ENCODE measurements at regions not wholly inside any gene's neighbourhood (a gene's known extent, or its start where the extent isn't known, plus 50 kb on each side); places are given as distances from the start of the nearest gene placed in this dataset.

DNA sequence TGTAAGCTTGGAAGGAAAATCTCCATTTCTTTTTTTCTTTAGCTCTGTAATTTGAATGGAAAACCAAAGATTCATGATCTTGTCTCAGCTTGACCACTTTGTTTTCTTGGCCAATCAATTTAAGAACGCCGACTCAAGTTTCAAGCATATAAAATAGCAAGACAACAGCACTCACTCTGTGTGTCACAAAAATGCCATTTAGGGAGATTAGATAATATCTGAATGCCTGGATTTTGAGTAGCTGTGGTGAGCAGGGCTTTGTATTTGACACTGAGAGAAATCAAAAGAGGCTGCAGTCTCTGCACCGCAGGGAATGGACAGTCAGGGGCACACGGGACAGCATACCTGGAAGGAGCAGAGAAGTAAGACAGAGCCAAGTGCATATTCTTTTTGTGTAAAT, 209.5 kb upstream of the SLC10A2 start:
- no peak overlapping the region for H3K4me3 ChIP-seq (ENCODE audit: low read depth, low read length)
- DNase-seq (no peak), ATAC-seq (ENCODE audit: low read depth in 2 of 2) (no peak)
- Mint-ChIP-seq H3K4me3 (no peak overlapping the region), H3K9me3 (peaks cover 0 to 10% (median 3%) of the 10 kb centered on the region in 7 donors), H3K4me1 (no peaks in the 10 kb centered on the region), H3K36me3 (no peaks in the 10 kb centered on the region), H3K27ac (no peak overlapping the region), H3K27me3 (no peaks in the 10 kb centered on the region)
- no peaks in the 10 kb centered on the region for H3K4me1 ChIP-seq (ENCODE audit: control insufficient read depth, insufficient read depth, low read length, poor library complexity, severe bottlenecking)
- no peaks in the 10 kb centered on the region for H3K27me3 ChIP-seq (ENCODE audit: control insufficient read depth, insufficient read depth, low read length)
- H3K36me3 ChIP-seq (ENCODE audit: control insufficient read depth, insufficient read depth, low read length): no peaks in the 10 kb centered on the region
- H3K9me3 ChIP-seq (ENCODE audit: control insufficient read depth in 2 of 2, low read length in 2 of 2): no peaks in the 10 kb centered on the region
- no peak overlapping the region for H3K27ac ChIP-seq (ENCODE audit: insufficient read depth, low read length, poor library complexity, severe bottlenecking)

DNA sequence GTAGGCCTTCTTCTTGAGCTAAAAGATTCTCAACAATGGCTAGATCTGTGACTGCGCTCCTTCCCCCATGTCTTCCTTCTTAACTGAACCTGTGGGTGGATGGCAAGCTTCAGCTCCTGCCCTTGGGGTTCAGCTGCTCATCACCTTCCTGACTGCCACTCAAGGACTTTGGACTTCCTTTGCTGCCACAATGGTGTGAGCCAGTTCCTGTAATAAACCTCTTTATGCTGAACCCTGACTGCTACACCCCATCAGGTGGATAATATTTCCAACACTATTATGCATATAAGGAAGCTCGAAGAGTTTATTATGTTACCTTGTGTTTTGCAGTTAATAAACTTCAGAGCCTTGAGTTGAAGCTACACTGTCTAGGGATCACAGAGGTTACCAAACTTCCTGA, 208.9 kb upstream of the SLC10A2 start:
- no peaks in the 10 kb centered on the region for H3K27me3 ChIP-seq (ENCODE audit: control insufficient read depth, insufficient read depth, low read length)
- no peaks in the 10 kb centered on the region for H3K4me1 ChIP-seq (ENCODE audit: control insufficient read depth, insufficient read depth, low read length, poor library complexity, severe bottlenecking)
- Mint-ChIP-seq H3K4me3 (no peak overlapping the region), H3K9me3 (peaks cover 0 to 10% (median 3%) of the 10 kb centered on the region in 7 donors), H3K4me1 (no peaks in the 10 kb centered on the region), H3K27me3 (no peaks in the 10 kb centered on the region), H3K27ac (no peak overlapping the region), H3K36me3 (no peaks in the 10 kb centered on the region)
- no peaks in the 10 kb centered on the region for H3K36me3 ChIP-seq (ENCODE audit: control insufficient read depth, insufficient read depth, low read length)
- no peaks in the 10 kb centered on the region for H3K9me3 ChIP-seq (ENCODE audit: control insufficient read depth in 2 of 2, low read length in 2 of 2)
- ATAC-seq (ENCODE audit: low read depth in 2 of 2): no peak
- no peak for DNase-seq
- no peak overlapping the region for H3K27ac ChIP-seq (ENCODE audit: insufficient read depth, low read length, poor library complexity, severe bottlenecking)
- H3K4me3 ChIP-seq (ENCODE audit: low read depth, low read length): no peak overlapping the region

DNA sequence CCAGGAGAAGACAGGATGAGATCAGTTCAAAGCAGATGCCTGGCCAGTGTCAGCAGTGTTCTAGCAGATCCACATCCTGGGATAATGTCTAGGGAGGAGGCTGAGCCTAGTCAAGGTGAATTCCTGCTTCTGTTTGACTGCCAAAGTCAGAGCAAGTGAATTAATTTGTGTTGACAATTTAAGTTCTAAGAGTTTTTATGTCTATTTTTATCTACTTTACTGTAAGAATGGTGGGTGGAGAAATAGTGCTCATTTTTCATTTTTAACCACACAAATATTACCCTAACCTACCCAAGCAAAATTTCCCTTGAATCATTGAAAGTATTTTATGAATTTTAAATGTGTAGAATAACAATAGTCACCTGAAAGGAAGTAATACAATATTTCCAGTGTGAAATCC, 207.6 kb upstream of the SLC10A2 start:
- Mint-ChIP-seq H3K27ac (no peak overlapping the region), H3K36me3 (no peaks in the 10 kb centered on the region), H3K27me3 (no peaks in the 10 kb centered on the region), H3K9me3 (peaks cover 0 to 7% (median 0%) of the 10 kb centered on the region in 7 donors), H3K4me1 (no peaks in the 10 kb centered on the region), H3K4me3 (no peak overlapping the region)
- ATAC-seq (ENCODE audit: low read depth in 2 of 2) (no peak), DNase-seq (no peak)
- Histone ChIP-seq H3K9me3 (ENCODE audit: control insufficient read depth in 2 of 2, low read length in 2 of 2) (no peaks in the 10 kb centered on the region), H3K4me1 (ENCODE audit: control insufficient read depth, insufficient read depth, low read length, poor library complexity, severe bottlenecking) (no peaks in the 10 kb centered on the region), H3K4me3 (ENCODE audit: low read depth, low read length) (no peak overlapping the region), H3K27me3 (ENCODE audit: control insufficient read depth, insufficient read depth, low read length) (no peaks in the 10 kb centered on the region), H3K27ac (ENCODE audit: insufficient read depth, low read length, poor library complexity, severe bottlenecking) (no peak overlapping the region), H3K36me3 (ENCODE audit: control insufficient read depth, insufficient read depth, low read length) (no peaks in the 10 kb centered on the region)

DNA sequence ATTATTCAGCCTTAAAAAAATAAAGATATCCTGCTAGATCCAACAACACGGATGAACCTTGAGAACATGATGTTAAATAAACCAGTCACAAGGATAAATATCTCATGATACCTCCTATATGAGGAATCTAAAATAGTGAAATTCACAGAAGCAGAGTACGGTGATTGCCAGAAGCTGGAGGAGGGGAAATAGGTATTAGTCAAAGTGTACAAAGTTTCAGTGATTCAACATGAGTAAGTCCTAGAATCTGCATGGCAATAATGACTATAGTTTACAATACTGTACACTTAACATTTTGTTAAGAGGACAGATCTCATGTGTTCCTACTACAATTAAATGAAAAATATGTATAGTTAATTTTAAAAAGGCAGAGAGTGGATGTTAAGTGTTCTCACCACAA, 206.6 kb upstream of the SLC10A2 start:
- H3K27ac Mint-ChIP-seq: no peak overlapping the region
- H3K4me3 Mint-ChIP-seq: no peak overlapping the region
- no peaks in the 10 kb centered on the region for H3K4me1 Mint-ChIP-seq

DNA sequence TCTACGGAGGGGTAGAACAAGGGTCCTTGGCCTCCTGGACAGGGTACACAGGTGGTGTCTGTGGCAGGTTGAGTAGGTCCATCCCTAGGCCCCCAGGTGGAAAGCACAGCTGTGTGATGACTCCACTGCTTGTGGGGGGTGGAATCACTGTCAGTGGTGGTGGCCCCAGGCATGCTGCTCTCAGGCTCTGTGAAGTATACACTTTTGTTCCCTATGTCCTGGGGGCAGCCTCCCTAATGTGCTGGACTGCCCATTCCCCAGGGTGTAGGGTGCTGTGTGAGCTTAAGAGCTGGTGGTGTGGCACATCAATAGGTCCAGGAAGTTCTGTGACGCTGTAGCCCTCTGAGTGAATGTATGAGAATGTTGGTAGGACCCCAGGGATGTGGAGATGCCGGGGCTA, 197.2 kb upstream of the SLC10A2 start:
- H3K36me3 Mint-ChIP-seq: no peaks in the 10 kb centered on the region
- no peak overlapping the region for H3K4me3 Mint-ChIP-seq
- no peak overlapping the region for H3K27ac Mint-ChIP-seq

More for the DNA sequence above, 206.6 kb upstream of the SLC10A2 start:
- Histone ChIP-seq H3K27me3 (ENCODE audit: control insufficient read depth, insufficient read depth, low read length) (no peaks in the 10 kb centered on the region), H3K9me3 (ENCODE audit: control insufficient read depth in 2 of 2, low read length in 2 of 2) (no peaks in the 10 kb centered on the region), H3K27ac (ENCODE audit: insufficient read depth, low read length, poor library complexity, severe bottlenecking) (no peak overlapping the region), H3K4me1 (ENCODE audit: control insufficient read depth, insufficient read depth, low read length, poor library complexity, severe bottlenecking) (no peaks in the 10 kb centered on the region), H3K36me3 (ENCODE audit: control insufficient read depth, insufficient read depth, low read length) (no peaks in the 10 kb centered on the region), H3K4me3 (ENCODE audit: low read depth, low read length) (no peak overlapping the region)
- H3K27me3 Mint-ChIP-seq: no peaks in the 10 kb centered on the region
- peaks cover 0 to 8% (median under 1%) of the 10 kb centered on the region in 7 donors for H3K9me3 Mint-ChIP-seq
- DNase-seq (no peak), ATAC-seq (ENCODE audit: low read depth in 2 of 2) (no peak)
- no peaks in the 10 kb centered on the region for H3K36me3 Mint-ChIP-seq

DNA sequence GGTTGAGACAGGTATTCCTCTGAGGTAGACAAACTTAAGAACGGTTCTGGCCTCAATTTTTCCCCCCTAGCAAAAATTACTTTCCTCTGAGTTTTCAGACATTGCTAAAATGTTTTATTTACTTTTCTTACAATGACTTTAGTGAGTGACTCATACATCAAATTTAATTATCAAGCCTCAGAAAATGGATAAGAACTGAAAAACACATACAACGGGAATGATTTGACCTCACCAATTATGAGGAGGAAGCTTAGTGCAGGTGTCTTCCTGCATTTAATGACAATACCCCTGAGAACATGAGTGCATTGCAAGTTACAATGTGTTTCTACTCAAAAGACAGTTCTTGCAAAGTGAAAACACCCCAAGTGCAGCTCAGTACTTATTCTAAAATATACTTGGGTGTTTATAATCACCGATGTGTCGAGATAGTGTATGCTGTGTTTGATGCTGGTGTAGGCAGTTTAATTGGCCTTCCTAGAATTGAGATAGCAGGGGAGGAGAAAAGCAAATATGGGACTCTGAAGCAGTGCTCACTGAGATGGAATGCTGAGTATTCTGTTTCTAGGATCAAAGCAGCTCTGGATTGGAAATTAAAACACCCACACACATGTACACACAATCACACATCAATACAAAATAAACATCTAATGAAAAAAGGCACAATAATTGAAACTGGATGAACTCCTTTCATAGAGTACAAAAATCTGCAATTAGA, 189.5 kb upstream of the SLC10A2 start:
- peaks cover 0 to 14% (median 4%) of the 10 kb centered on the region in 7 donors for H3K9me3 Mint-ChIP-seq
- no peaks in the 10 kb centered on the region for H3K27me3 ChIP-seq (ENCODE audit: control insufficient read depth, insufficient read depth, low read length)
- no peaks in the 10 kb centered on the region for H3K27me3 Mint-ChIP-seq
- H3K4me3 Mint-ChIP-seq: no peak overlapping the region
- H3K27ac Mint-ChIP-seq: no peak overlapping the region
- ATAC-seq (ENCODE audit: low read depth in 2 of 2) (no peak), DNase-seq (no peak)
- H3K4me1 Mint-ChIP-seq: no peaks in the 10 kb centered on the region
- no peak overlapping the region for H3K27ac ChIP-seq (ENCODE audit: insufficient read depth, low read length, poor library complexity, severe bottlenecking)
- no peak overlapping the region for H3K4me3 ChIP-seq (ENCODE audit: low read depth, low read length)
- no peaks in the 10 kb centered on the region for H3K36me3 Mint-ChIP-seq
- H3K9me3 ChIP-seq (ENCODE audit: control insufficient read depth in 2 of 2, low read length in 2 of 2): no peaks in the 10 kb centered on the region
- H3K36me3 ChIP-seq (ENCODE audit: control insufficient read depth, insufficient read depth, low read length): no peaks in the 10 kb centered on the region
- H3K4me1 ChIP-seq (ENCODE audit: control insufficient read depth, insufficient read depth, low read length, poor library complexity, severe bottlenecking): no peaks in the 10 kb centered on the region

More for the DNA sequence above, 197.2 kb upstream of the SLC10A2 start:
- Histone ChIP-seq H3K9me3 (ENCODE audit: control insufficient read depth in 2 of 2, low read length in 2 of 2) (peaks cover 4 to 5% of the 10 kb centered on the region in 2 experiments), H3K36me3 (ENCODE audit: control insufficient read depth, insufficient read depth, low read length) (no peaks in the 10 kb centered on the region), H3K4me1 (ENCODE audit: control insufficient read depth, insufficient read depth, low read length, poor library complexity, severe bottlenecking) (no peaks in the 10 kb centered on the region), H3K4me3 (ENCODE audit: low read depth, low read length) (no peak overlapping the region), H3K27me3 (ENCODE audit: control insufficient read depth, insufficient read depth, low read length) (no peaks in the 10 kb centered on the region), H3K27ac (ENCODE audit: insufficient read depth, low read length, poor library complexity, severe bottlenecking) (no peak overlapping the region)
- H3K4me1 Mint-ChIP-seq: no peaks in the 10 kb centered on the region
- H3K27me3 Mint-ChIP-seq: no peaks in the 10 kb centered on the region
- ATAC-seq (ENCODE audit: low read depth in 2 of 2) (no peak), DNase-seq (no peak)
- H3K9me3 Mint-ChIP-seq: peaks cover 5 to 28% (median 12%) of the 10 kb centered on the region in 7 donors

DNA sequence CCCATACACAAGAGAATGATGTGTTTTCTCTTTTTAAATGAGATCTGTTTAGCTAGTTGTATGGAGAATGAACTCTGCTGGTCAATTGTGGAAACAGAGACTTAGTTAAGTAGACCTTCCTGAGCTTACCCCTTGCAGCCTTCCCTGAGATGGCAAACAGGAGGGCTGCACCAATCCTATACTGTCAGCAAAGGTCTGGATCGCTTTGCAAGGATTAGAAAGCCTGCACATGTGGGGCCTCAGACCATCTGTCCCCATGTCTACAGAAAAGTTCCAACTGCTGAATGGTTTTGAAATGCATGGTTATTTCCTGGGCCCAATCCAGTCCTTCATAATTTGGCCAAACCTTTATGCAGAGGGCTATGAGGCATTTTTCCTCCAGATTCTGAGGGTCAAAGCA, 183.9 kb upstream of the SLC10A2 start:
- H3K27ac Mint-ChIP-seq: no peak overlapping the region
- H3K9me3 Mint-ChIP-seq: peaks cover 0 to 25% (median 4%) of the 10 kb centered on the region in 7 donors
- Histone ChIP-seq H3K27ac (ENCODE audit: insufficient read depth, low read length, poor library complexity, severe bottlenecking) (no peak overlapping the region), H3K4me1 (ENCODE audit: control insufficient read depth, insufficient read depth, low read length, poor library complexity, severe bottlenecking) (no peaks in the 10 kb centered on the region), H3K27me3 (ENCODE audit: control insufficient read depth, insufficient read depth, low read length) (no peaks in the 10 kb centered on the region), H3K4me3 (ENCODE audit: low read depth, low read length) (no peak overlapping the region), H3K36me3 (ENCODE audit: control insufficient read depth, insufficient read depth, low read length) (no peaks in the 10 kb centered on the region), H3K9me3 (ENCODE audit: control insufficient read depth in 2 of 2, low read length in 2 of 2) (no peaks in the 10 kb centered on the region)
- H3K4me3 Mint-ChIP-seq: no peak overlapping the region
- H3K36me3 Mint-ChIP-seq: no peaks in the 10 kb centered on the region
- ATAC-seq (ENCODE audit: low read depth in 2 of 2): no peak
- no peak for DNase-seq
- H3K27me3 Mint-ChIP-seq: no peaks in the 10 kb centered on the region
- no peaks in the 10 kb centered on the region for H3K4me1 Mint-ChIP-seq

DNA sequence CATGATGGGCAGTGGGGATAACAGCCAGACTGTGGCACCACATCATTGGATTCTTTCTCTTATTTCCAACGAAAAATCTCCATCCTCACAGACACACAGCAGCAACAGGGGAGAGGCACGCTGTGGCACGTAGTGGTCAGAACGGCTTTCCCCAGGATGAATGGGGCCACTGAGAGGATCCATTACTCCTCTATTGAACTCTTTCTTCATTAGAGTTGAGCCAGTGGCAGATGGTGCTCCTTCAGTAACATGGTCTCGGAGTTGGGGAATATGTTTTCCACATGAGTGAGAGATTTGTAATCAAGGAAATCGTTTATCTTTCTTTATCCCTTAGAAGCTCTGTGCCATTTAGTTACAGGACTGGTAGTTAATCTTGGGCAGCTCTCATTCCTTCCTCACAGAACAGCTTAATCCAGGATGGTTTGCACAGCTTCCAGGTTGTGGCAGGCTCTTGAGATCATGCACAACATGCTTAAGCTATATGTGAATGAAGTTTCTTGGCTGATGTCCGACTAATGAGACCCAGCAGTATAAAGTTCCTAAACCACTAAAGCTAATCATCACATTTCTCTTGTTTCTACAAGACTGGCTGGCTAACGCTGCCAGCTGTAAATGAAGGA, 180.5 kb upstream of the SLC10A2 start:
- Histone ChIP-seq H3K4me3 (ENCODE audit: low read depth, low read length) (no peak overlapping the region), H3K27ac (ENCODE audit: insufficient read depth, low read length, poor library complexity, severe bottlenecking) (no peak overlapping the region), H3K4me1 (ENCODE audit: control insufficient read depth, insufficient read depth, low read length, poor library complexity, severe bottlenecking) (no peaks in the 10 kb centered on the region), H3K9me3 (ENCODE audit: control insufficient read depth in 2 of 2, low read length in 2 of 2) (no peaks in the 10 kb centered on the region), H3K36me3 (ENCODE audit: control insufficient read depth, insufficient read depth, low read length) (no peaks in the 10 kb centered on the region), H3K27me3 (ENCODE audit: control insufficient read depth, insufficient read depth, low read length) (no peaks in the 10 kb centered on the region)
- peaks cover 3 to 12% (median 6%) of the 10 kb centered on the region in 7 donors for H3K9me3 Mint-ChIP-seq
- ATAC-seq (ENCODE audit: low read depth in 2 of 2): no peak
- DNase-seq: no peak
- no peaks in the 10 kb centered on the region for H3K27me3 Mint-ChIP-seq
- no peak overlapping the region for H3K27ac Mint-ChIP-seq
- H3K36me3 Mint-ChIP-seq: no peaks in the 10 kb centered on the region
- H3K4me3 Mint-ChIP-seq: no peak overlapping the region
- H3K4me1 Mint-ChIP-seq: no peaks in the 10 kb centered on the region

Data from CD4-positive, CD25-positive, alpha-beta regulatory T cell (primary cell).